HEK293T (cell line): ENCODE measurements at regions not wholly inside any gene's neighbourhood (a gene's known extent, or its start where the extent isn't known, plus 50 kb on each side); places are given as distances from the start of the nearest gene placed in this dataset.

ENCODE experiments used
- BHLHE40 ChIP-seq: fragments of 450-650 bp; IDR thresholded peaks from 2 replicates; pipeline ENCODE4 v1.6.1; 2016; ENCODE audit warnings: mild to moderate bottlenecking, moderate library complexity, borderline replicate concordance
- CTBP1 ChIP-seq: fragments of 450-650 bp; IDR thresholded peaks from 2 replicates; pipeline ENCODE4 v1.6.1; 2016; ENCODE audit warnings: borderline replicate concordance
- ELF4 ChIP-seq: fragments of 450-650 bp; IDR thresholded peaks from 2 replicates; pipeline ENCODE4 v1.6.1; 2017; ENCODE audit warnings: antibody characterized with exemption
- FOXA1 ChIP-seq: fragments of 450-650 bp; IDR thresholded peaks from 2 replicates; pipeline ENCODE4 v1.6.1; 2016; ENCODE audit warnings: mild to moderate bottlenecking
- FOXK2 ChIP-seq: fragments of 450-650 bp; IDR thresholded peaks from 2 replicates; pipeline ENCODE4 v1.6.1; 2016; ENCODE audit warnings: mild to moderate bottlenecking
- FOXM1 ChIP-seq: fragments of 450-650 bp; IDR thresholded peaks from 2 replicates; pipeline ENCODE4 v1.6.1; 2017; ENCODE audit warnings: mild to moderate bottlenecking, borderline replicate concordance
- L3MBTL2 ChIP-seq: fragments of 450-650 bp; conservative IDR thresholded peaks from 2 replicates; pipeline ENCODE4 v1.6.1; 2016; ENCODE audit warnings: mild to moderate bottlenecking
- LEF1 ChIP-seq: fragments of 450-650 bp; IDR thresholded peaks from 2 replicates; pipeline ENCODE4 v1.6.1; 2017; ENCODE audit warnings: mild to moderate bottlenecking, borderline replicate concordance
- SP1 ChIP-seq: fragments of 450-650 bp; IDR thresholded peaks from 2 replicates; pipeline ENCODE4 v1.6.1; 2017
- SUZ12 ChIP-seq: fragments of 450-650 bp; IDR thresholded peaks from 2 replicates; pipeline ENCODE4 v1.6.1; 2016; ENCODE audit warnings: mild to moderate bottlenecking
- TARDBP ChIP-seq: fragments of 450-650 bp; IDR thresholded peaks from 2 replicates; pipeline ENCODE4 v1.6.1; 2016
- ZNF384 ChIP-seq: fragments of 450-650 bp; IDR thresholded peaks from 2 replicates; pipeline ENCODE4 v1.6.1; 2016

- TF ChIP-seq FOXA1 = no peak
- TF ChIP-seq SP1 = no peak
- TF ChIP-seq ZNF384 = no peak
- no peak for TF ChIP-seq BHLHE40
- no peak for TF ChIP-seq L3MBTL2
- no peak for TF ChIP-seq LEF1
- TF ChIP-seq SUZ12 = no peak
- TF ChIP-seq TARDBP = no peak
- TF ChIP-seq ELF4 = no peak
- TF ChIP-seq FOXK2 = no peak
- no peak for TF ChIP-seq FOXM1
- TF ChIP-seq CTBP1 = no peak
Measured at GRCh38 chr12:88973998-88974397, 378.3 kb downstream of the DUSP6 start.
